Prostate gland (tissue), 2 donors: ENCODE measurements at regions not wholly inside any gene's neighbourhood (a gene's known extent, or its start where the extent isn't known, plus 50 kb on each side); places are given as distances from the start of the nearest gene placed in this dataset.

ENCODE experiments used
- DNase-seq: peaks from one replicate; pipeline ENCODE4 v3.0.0-alpha.2; 2019; ENCODE audit warnings: low spot score
- H3K27ac ChIP-seq, 2 donors: fragments of 200-600 bp; sonication (generic); 2 replicates each; pipeline ENCODE4 v1.5.1; 2017 to 2019
- H3K27me3 ChIP-seq: fragments of 200-600 bp; sonication (generic); replicated peaks from 2 replicates; pipeline ENCODE4 v1.5.1; 2019; ENCODE audit not compliant: insufficient read depth
- H3K36me3 ChIP-seq, 2 donors: fragments of 200-600 bp; sonication (generic); 1 replicate in 1 of 2; 2 replicates in 1 of 2; pipeline versions ENCODE4 v1.5.1 to v1.8.1; 2017 to 2019
- H3K4me1 ChIP-seq: fragments of 200-600 bp; sonication (generic); replicated peaks from 2 replicates; pipeline ENCODE4 v1.5.1; 2019
- H3K4me3 ChIP-seq, 2 donors: fragments of 200-600 bp; sonication (generic); 2 replicates each; pipeline ENCODE4 v1.5.1; 2017 to 2019
- H3K9me3 ChIP-seq: fragments of 200-600 bp; sonication (generic); 2 replicates; pipeline ENCODE4 v1.5.1; 2017
- CTCF ChIP-seq, 4 experiments: fragments of 200-600 bp in 2 of 4; fragments of 450-650 bp in 2 of 4; sonication (generic) in 2 of 4; IDR thresholded peaks; 1 replicate in 3 of 4; 2 replicates in 1 of 4; pipeline ENCODE4 v1.5.1; 2016 to 2019; ENCODE audit warnings: antibody characterized with exemption in 4 of 4, mild to moderate bottlenecking in 2 of 4, moderate library complexity in 2 of 4
- POLR2A ChIP-seq: fragments of 450-650 bp; IDR thresholded peaks from one replicate; pipeline ENCODE4 v1.6.1; 2016; ENCODE audit warnings: antibody characterized with exemption, mild to moderate bottlenecking
- POLR2AphosphoS5 ChIP-seq: sonication (generic); formaldehyde crosslinking; IDR thresholded peaks from one replicate; pipeline ENCODE4 v1.6.1; 2017; ENCODE audit warnings: antibody characterized with exemption
- WGBS: methylation state at CpG from one replicate; pipeline ENCODE4 v1.1.5; 2018; 5-methylcytosine and 5-hydroxymethylcytosine counted together
- intact Hi-C: fragments of 100-400 bp; cut with DNase I; formaldehyde crosslinking; loops from one replicate; pipeline ENCODE4 v1.14.2; 2022

DNA sequence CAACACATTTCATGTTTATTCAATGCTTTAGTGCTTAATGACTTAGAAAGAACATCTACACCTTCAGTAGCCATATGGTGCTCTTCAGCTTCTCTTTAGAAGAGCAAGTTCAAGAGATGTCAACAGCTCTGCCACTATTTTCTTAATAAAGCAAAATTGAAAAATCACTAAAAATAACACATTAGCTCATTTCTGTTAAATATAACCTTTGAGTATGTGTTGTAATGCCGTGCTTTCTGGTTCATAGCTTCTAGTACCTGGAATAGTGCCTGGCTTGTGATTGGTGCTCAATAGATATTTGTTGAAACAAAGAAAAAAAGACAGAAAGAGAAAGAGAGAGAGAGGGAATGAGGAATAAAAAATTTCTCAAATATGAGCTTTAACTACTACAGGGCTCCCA lies 349.8 kb upstream of the SPRED2 start:
- Histone ChIP-seq H3K9me3 (no peaks in the 10 kb centered on the region), H3K36me3 (no peaks in the 10 kb centered on the region), H3K27me3 (no peaks in the 10 kb centered on the region), H3K4me3 (no peak overlapping the region), H3K4me1 (no peaks in the 10 kb centered on the region), H3K27ac (no peak overlapping the region)
- intact Hi-C loops, result no loop called here
- TF ChIP-seq CTCF (IDR thresholded peaks at IDR 0.05), result no peak
- no peak for TF ChIP-seq POLR2A
- no peak for DNase-seq
- 83% methylated on average over 1 of the region's 1 CpG for WGBS

- intact Hi-C loops, result no loop called here
- DNase-seq, result no peak
- H3K36me3 ChIP-seq, result no peaks in the 10 kb centered on the region
- no peaks in the 10 kb centered on the region for H3K9me3 ChIP-seq
- H3K27me3 ChIP-seq, result no peaks in the 10 kb centered on the region
- no peak overlapping the region for H3K27ac ChIP-seq
- no peaks in the 10 kb centered on the region for H3K4me1 ChIP-seq
- H3K4me3 ChIP-seq, result no peak overlapping the region
- no peak for TF ChIP-seq POLR2AphosphoS5
- no peak for TF ChIP-seq CTCF (IDR thresholded peaks at IDR 0.05)
- TF ChIP-seq POLR2A, result no peak
Observed at GRCh38 chr2:65781756-65782155, 349.4 kb upstream of the SPRED2 start.

DNA sequence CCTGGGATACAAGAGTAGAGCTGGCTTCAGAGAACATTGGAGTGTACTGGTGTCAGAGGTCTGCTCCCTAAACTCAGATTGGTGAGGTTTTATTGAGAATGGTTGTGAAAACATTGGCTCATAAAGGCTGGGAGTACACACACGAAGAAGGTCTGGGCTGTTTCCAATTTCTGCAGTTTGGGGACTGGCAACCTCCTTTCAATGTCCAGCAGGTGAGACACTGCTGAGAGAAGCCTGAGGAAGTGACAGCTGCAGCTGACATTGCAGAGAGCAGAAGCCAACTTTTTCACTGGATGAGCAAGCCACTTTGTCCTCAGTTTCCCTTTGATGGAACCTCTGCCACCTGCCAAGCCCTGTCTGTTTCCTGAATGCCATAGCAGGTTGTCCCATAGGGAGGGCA lies 346.6 kb upstream of the SPRED2 start:
- TF ChIP-seq POLR2AphosphoS5 (no peak), POLR2A (no peak), CTCF (IDR thresholded peaks at IDR 0.05) (no peak)

GRCh38 chr2:65778137-65778536 lies 345.7 kb upstream of the SPRED2 start:
- TF ChIP-seq POLR2A (no peak), POLR2AphosphoS5 (no peak), CTCF (IDR thresholded peaks at IDR 0.05) (no peak)
- H3K36me3 ChIP-seq, result no peaks in the 10 kb centered on the region
- no peaks in the 10 kb centered on the region for H3K27me3 ChIP-seq
- H3K4me1 ChIP-seq, result no peaks in the 10 kb centered on the region
- no peak overlapping the region for H3K4me3 ChIP-seq
- H3K27ac ChIP-seq, result no peak overlapping the region
- 86% methylated on average over 2 of the region's 2 CpGs for WGBS
- DNase-seq, result no peak
- intact Hi-C loops, result no loop called here
- H3K9me3 ChIP-seq, result no peaks in the 10 kb centered on the region

More for the DNA sequence above, 346.6 kb upstream of the SPRED2 start:
- Histone ChIP-seq H3K4me3 (no peak overlapping the region), H3K9me3 (no peaks in the 10 kb centered on the region), H3K27ac (no peak overlapping the region), H3K36me3 (no peaks in the 10 kb centered on the region), H3K27me3 (no peaks in the 10 kb centered on the region), H3K4me1 (no peaks in the 10 kb centered on the region)
- intact Hi-C loops, result no loop called here
- 40% methylated on average over 1 of the region's 1 CpG for WGBS
- no peak for DNase-seq

GRCh38 chr2:65775839-65776238 lies 343.4 kb upstream of the SPRED2 start:
- intact Hi-C loops, result no loop called here
- Histone ChIP-seq H3K27me3 (no peaks in the 10 kb centered on the region), H3K9me3 (no peaks in the 10 kb centered on the region), H3K27ac (no peak overlapping the region), H3K4me1 (no peaks in the 10 kb centered on the region), H3K36me3 (no peaks in the 10 kb centered on the region), H3K4me3 (no peak overlapping the region)
- 95% methylated on average over 2 of the region's 2 CpGs for WGBS
- TF ChIP-seq POLR2A, result no peak
- TF ChIP-seq CTCF (IDR thresholded peaks at IDR 0.05), result no peak
- no peak for TF ChIP-seq POLR2AphosphoS5
- DNase-seq, result no peak
